Subcutaneous abdominal adipose tissue (tissue), 5 donors: ENCODE measurements at regions not wholly inside any gene's neighbourhood (a gene's known extent, or its start where the extent isn't known, plus 50 kb on each side); places are given as distances from the start of the nearest gene placed in this dataset.

Source experiments
- H3K27ac ChIP-seq: one replicate; pipeline ENCODE4 v1.7.0; 2013; ENCODE audit warnings: low read depth, mild to moderate bottlenecking, inconsistent platforms, low read length, moderate library complexity
- H3K27me3 ChIP-seq, 5 donors: one replicate each; pipeline ENCODE4 v1.7.0; 2013; ENCODE audit warnings: low read length in 5 of 5, inconsistent platforms in 1 of 5; ENCODE audit not compliant: control insufficient read depth in 5 of 5, insufficient read depth in 4 of 5
- H3K36me3 ChIP-seq, 5 donors: one replicate each; pipeline ENCODE4 v1.7.0; 2013; ENCODE audit warnings: low read length in 5 of 5; ENCODE audit not compliant: control insufficient read depth in 5 of 5, insufficient read depth in 5 of 5
- H3K4me1 ChIP-seq, 5 donors: one replicate each; pipeline ENCODE4 v1.7.0; 2013; ENCODE audit warnings: low read length in 5 of 5, mild to moderate bottlenecking in 3 of 5, moderate library complexity in 1 of 5; ENCODE audit not compliant: control insufficient read depth in 5 of 5, insufficient read depth in 5 of 5
- H3K4me3 ChIP-seq, 5 donors: one replicate each; pipeline ENCODE4 v1.7.0; 2013; ENCODE audit warnings: low read length in 5 of 5, low read depth in 1 of 5
- H3K9ac ChIP-seq, 5 donors: one replicate each; pipeline ENCODE4 v1.7.0; 2013; ENCODE audit warnings: low read length in 5 of 5, mild to moderate bottlenecking in 4 of 5, moderate library complexity in 3 of 5
- H3K9me3 ChIP-seq, 5 donors: one replicate each; pipeline ENCODE4 v1.7.0; 2013; ENCODE audit warnings: low read length in 5 of 5; ENCODE audit not compliant: control insufficient read depth in 5 of 5
- donor health status: healthy.
- donor health status: healthy.
- donor health status: healthy.
- donor health status: healthy.
- donor health status: healthy.

- H3K9me3 ChIP-seq = no peaks in the 10 kb centered on the region
- H3K27ac ChIP-seq = no peak overlapping the region
- no peaks in the 10 kb centered on the region for H3K27me3 ChIP-seq
- no peak overlapping the region for H3K4me3 ChIP-seq
- H3K36me3 ChIP-seq = no peaks in the 10 kb centered on the region
- peaks cover 0 to 10% (median 3%) of the 10 kb centered on the region in 5 donors for H3K4me1 ChIP-seq
- H3K9ac ChIP-seq = no peak overlapping the region
These were observed 254.9 kb upstream of the RASGRP1 start for GRCh38 chr15:38819387-38819950.

DNA sequence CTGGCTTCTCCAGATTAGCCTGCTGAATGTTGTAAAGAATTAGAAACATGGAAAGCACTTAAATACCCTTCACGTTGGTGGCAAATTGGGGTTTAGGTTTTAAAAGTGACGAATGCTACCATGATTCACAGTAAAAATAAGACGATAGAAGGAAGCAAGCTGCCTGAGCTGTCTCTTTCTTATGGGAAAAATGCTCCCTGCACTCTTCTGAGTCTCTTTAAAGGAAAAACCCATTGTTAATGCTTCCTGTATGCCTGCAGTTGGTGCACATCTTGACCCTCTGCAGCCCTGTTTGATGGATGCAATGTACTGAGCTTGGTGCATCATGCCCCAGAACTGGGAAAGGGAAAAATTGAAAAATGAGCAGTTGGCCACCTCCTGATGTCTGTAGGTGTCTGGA, 258.6 kb upstream of the RASGRP1 start:
- no peaks in the 10 kb centered on the region for H3K9me3 ChIP-seq
- H3K36me3 ChIP-seq = no peaks in the 10 kb centered on the region
- peaks cover 0 to 16% (median 0%) of the 10 kb centered on the region in 5 donors for H3K4me1 ChIP-seq
- no peak overlapping the region for H3K4me3 ChIP-seq
- no peak overlapping the region for H3K9ac ChIP-seq
- H3K27ac ChIP-seq = no peak overlapping the region
- no peaks in the 10 kb centered on the region for H3K27me3 ChIP-seq

GRCh38 chr15:38824719-38825118, 260.1 kb upstream of the RASGRP1 start:
- no peaks in the 10 kb centered on the region for H3K27me3 ChIP-seq
- H3K27ac ChIP-seq = no peak overlapping the region
- peaks cover 0 to 21% (median 0%) of the 10 kb centered on the region in 5 donors for H3K4me1 ChIP-seq
- H3K4me3 ChIP-seq = no peak overlapping the region
- no peaks in the 10 kb centered on the region for H3K36me3 ChIP-seq
- no peaks in the 10 kb centered on the region for H3K9me3 ChIP-seq
- H3K9ac ChIP-seq = no peak overlapping the region

- no peaks in the 10 kb centered on the region for H3K27me3 ChIP-seq
- H3K9me3 ChIP-seq = peaks cover 0 to 2% (median 0%) of the 10 kb centered on the region in 5 donors
- H3K27ac ChIP-seq = no peak overlapping the region
- peaks cover 0 to 21% (median 0%) of the 10 kb centered on the region in 5 donors for H3K4me1 ChIP-seq
- H3K36me3 ChIP-seq = no peaks in the 10 kb centered on the region
- no peak overlapping the region for H3K4me3 ChIP-seq
- H3K9ac ChIP-seq = no peak overlapping the region
These were observed 262.3 kb upstream of the RASGRP1 start for GRCh38 chr15:38826880-38827279.

- no peaks in the 10 kb centered on the region for H3K36me3 ChIP-seq
- no peak overlapping the region for H3K4me3 ChIP-seq
- H3K27me3 ChIP-seq = no peaks in the 10 kb centered on the region
- peak overlapping the region; percentile 6 for H3K27ac ChIP-seq
- H3K9me3 ChIP-seq = peaks cover 0 to 3% (median 0%) of the 10 kb centered on the region in 5 donors
- H3K9ac ChIP-seq = no peak overlapping the region
- H3K4me1 ChIP-seq = peaks cover 0 to 20% (median 0%) of the 10 kb centered on the region in 5 donors
These were observed 263.5 kb upstream of the RASGRP1 start for GRCh38 chr15:38828031-38828532.

- Histone ChIP-seq H3K36me3 (no peaks in the 10 kb centered on the region), H3K4me3 (no peak overlapping the region), H3K4me1 (peaks cover 0 to 16% (median 0%) of the 10 kb centered on the region in 5 donors), H3K9me3 (peaks cover 0 to 3% (median 0%) of the 10 kb centered on the region in 5 donors), H3K27me3 (no peaks in the 10 kb centered on the region), H3K9ac (no peak overlapping the region), H3K27ac (peak overlapping the region; percentile 6)
These were observed 264.5 kb upstream of the RASGRP1 start for GRCh38 chr15:38829086-38829485.

- Histone ChIP-seq H3K36me3 (no peaks in the 10 kb centered on the region), H3K9ac (no peak overlapping the region), H3K4me1 (peaks cover 0 to 4% (median 0%) of the 10 kb centered on the region in 5 donors), H3K27ac (no peak overlapping the region), H3K4me3 (no peak overlapping the region), H3K27me3 (no peaks in the 10 kb centered on the region), H3K9me3 (no peaks in the 10 kb centered on the region)
These were observed 277.6 kb upstream of the RASGRP1 start for GRCh38 chr15:38842226-38842625.

- Histone ChIP-seq H3K4me1 (peaks cover 0 to 7% (median 0%) of the 10 kb centered on the region in 5 donors), H3K36me3 (no peaks in the 10 kb centered on the region), H3K27me3 (no peaks in the 10 kb centered on the region), H3K9me3 (no peaks in the 10 kb centered on the region), H3K4me3 (no peak overlapping the region), H3K27ac (no peak overlapping the region), H3K9ac (no peak overlapping the region)
These were observed 278.5 kb upstream of the RASGRP1 start for GRCh38 chr15:38843051-38843501.

GRCh38 chr15:38843736-38844590, 279.3 kb upstream of the RASGRP1 start:
- H3K27ac ChIP-seq = no peak overlapping the region
- no peaks in the 10 kb centered on the region for H3K9me3 ChIP-seq
- H3K9ac ChIP-seq = peak overlapping the region in 1 of 5 donors; percentile 11
- H3K36me3 ChIP-seq = no peaks in the 10 kb centered on the region
- no peak overlapping the region for H3K4me3 ChIP-seq
- H3K4me1 ChIP-seq = peaks cover 0 to 7% (median 0%) of the 10 kb centered on the region in 5 donors
- no peaks in the 10 kb centered on the region for H3K27me3 ChIP-seq

DNA sequence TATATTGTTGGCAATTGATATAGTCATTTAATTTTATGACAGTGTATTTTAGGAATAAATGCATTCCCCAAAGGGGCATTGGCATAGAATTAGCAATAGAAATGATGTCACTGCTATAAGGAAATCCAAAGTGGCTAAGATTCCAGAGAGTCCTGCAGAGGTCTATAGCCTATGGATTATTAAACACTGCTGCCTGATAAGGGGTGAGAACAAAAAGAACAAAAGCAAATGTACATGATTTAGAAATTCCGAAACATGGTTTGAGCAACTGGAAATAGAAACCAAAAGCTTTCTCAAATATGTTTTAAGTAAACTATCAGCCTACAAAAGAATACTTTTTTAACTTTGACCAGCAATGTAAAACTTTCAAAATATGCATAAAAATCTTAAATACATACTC, 280.1 kb upstream of the RASGRP1 start:
- Histone ChIP-seq H3K4me1 (peaks cover 0 to 7% (median 0%) of the 10 kb centered on the region in 5 donors), H3K36me3 (no peaks in the 10 kb centered on the region), H3K4me3 (no peak overlapping the region), H3K9ac (no peak overlapping the region), H3K9me3 (no peaks in the 10 kb centered on the region), H3K27ac (no peak overlapping the region), H3K27me3 (no peaks in the 10 kb centered on the region)
